ENCODE measurements at regions not wholly inside any gene's neighbourhood (a gene's known extent, or its start where the extent isn't known, plus 50 kb on each side); places are given as distances from the start of the nearest gene placed in this dataset.

GRCh38 chr5:148012801-148013200 is 51.0 kb upstream of the SPINK5 start:
- H3K36me3 Mint-ChIP-seq, result no peaks in the 10 kb centered on the region
- no peaks in the 10 kb centered on the region for H3K27me3 Mint-ChIP-seq
- no peak overlapping the region for H3K4me3 Mint-ChIP-seq
- H3K4me1 Mint-ChIP-seq, result no peaks in the 10 kb centered on the region
- DNase-seq, result no peak
- peaks cover 0 to 5% (median 0%) of the 10 kb centered on the region in 9 donors for H3K9me3 Mint-ChIP-seq
- ATAC-seq, result no peak
- H3K27ac Mint-ChIP-seq, result no peak overlapping the region
- POLR2A ChIA-PET, result no interaction called here

- Mint-ChIP-seq H3K27me3 (peaks cover 0 to 2% (median 0%) of the 10 kb centered on the region in 5 donors), H3K4me3 (no peak overlapping the region), H3K9me3 (peaks cover 0 to 7% (median 2%) of the 10 kb centered on the region in 9 donors), H3K36me3 (no peaks in the 10 kb centered on the region), H3K4me1 (no peaks in the 10 kb centered on the region), H3K27ac (no peak overlapping the region)
- ATAC-seq (no peak), DNase-seq (no peak)
- POLR2A ChIA-PET, result no interaction called here
Observed at GRCh38 chr5:148011398-148012137, 52.2 kb upstream of the SPINK5 start.

GRCh38 chr5:148005788-148006520 is 57.8 kb upstream of the SPINK5 start:
- POLR2A ChIA-PET, result no interaction called here
- Mint-ChIP-seq H3K36me3 (peaks cover 0 to 10% (median 0%) of the 10 kb centered on the region in 3 donors), H3K4me1 (no peaks in the 10 kb centered on the region), H3K9me3 (peaks cover 4 to 28% (median 20%) of the 10 kb centered on the region in 9 donors), H3K27ac (no peak overlapping the region), H3K4me3 (no peak overlapping the region), H3K27me3 (peaks cover 0 to 4% (median 0%) of the 10 kb centered on the region in 5 donors)
- no peak for ATAC-seq
- no peak for DNase-seq

DNA sequence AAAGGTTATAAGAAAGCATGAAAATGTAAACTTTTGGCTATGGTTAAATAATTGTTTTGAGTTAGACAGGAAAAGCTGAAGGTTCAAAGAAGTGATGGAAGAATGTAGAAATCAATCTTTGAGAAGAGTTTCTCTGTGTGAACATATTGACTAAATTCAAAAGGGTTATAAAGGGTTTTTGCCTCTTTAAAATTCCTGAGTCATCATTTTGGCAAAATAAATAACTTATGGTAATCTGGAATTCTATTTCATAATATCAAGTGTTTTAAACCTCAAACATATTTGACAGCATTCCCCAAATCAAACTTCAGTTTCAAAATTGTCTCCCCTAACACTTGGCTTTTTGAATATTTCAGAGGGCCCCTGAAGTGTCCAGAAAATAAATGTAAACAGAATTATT is 60.6 kb upstream of the SPINK5 start:
- H3K4me1 Mint-ChIP-seq, result no peaks in the 10 kb centered on the region
- ATAC-seq (no peak), DNase-seq (no peak)
- H3K4me3 Mint-ChIP-seq, result no peak overlapping the region
- H3K27me3 Mint-ChIP-seq, result peaks cover 0 to 11% (median 0%) of the 10 kb centered on the region in 5 donors
- peaks cover 0 to 17% (median 2%) of the 10 kb centered on the region in 3 donors for H3K36me3 Mint-ChIP-seq
- POLR2A ChIA-PET, result no interaction called here
- H3K9me3 Mint-ChIP-seq, result peaks cover 14 to 55% (median 32%) of the 10 kb centered on the region in 9 donors
- H3K27ac Mint-ChIP-seq, result no peak overlapping the region

- peaks cover 0 to 11% (median 0%) of the 10 kb centered on the region in 5 donors for H3K27me3 Mint-ChIP-seq
- POLR2A ChIA-PET, result no interaction called here
- H3K9me3 Mint-ChIP-seq, result peaks cover 14 to 57% (median 32%) of the 10 kb centered on the region in 9 donors
- H3K27ac Mint-ChIP-seq, result no peak overlapping the region
- ATAC-seq (no peak), DNase-seq (no peak)
- peaks cover 0 to 17% (median 2%) of the 10 kb centered on the region in 3 donors for H3K36me3 Mint-ChIP-seq
- H3K4me3 Mint-ChIP-seq, result no peak overlapping the region
- H3K4me1 Mint-ChIP-seq, result no peaks in the 10 kb centered on the region
Observed at GRCh38 chr5:148002451-148002850, 61.3 kb upstream of the SPINK5 start.

DNA sequence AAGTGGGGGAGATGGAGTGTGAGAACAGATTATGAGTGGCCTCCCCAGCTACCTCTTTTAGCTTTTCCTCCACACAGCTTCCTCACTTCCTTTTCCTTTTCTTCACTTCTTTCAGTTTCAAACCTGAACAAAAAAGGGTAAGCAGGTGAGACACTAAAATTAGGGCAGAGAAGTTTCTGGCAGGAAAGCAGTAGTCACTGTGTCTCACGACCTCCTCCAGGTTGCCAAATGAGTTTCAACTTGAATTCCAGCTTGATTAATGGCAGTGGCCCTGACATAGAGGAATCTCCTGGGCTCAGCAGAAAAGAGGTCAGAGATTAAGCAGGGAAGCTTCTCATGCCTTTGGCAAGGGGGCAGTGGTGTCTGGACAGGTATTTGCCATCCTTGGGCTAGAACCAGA is 63.7 kb upstream of the SPINK5 start:
- Mint-ChIP-seq H3K4me3 (no peak overlapping the region), H3K27me3 (peaks cover 0 to 12% (median 0%) of the 10 kb centered on the region in 5 donors), H3K27ac (no peak overlapping the region), H3K9me3 (peaks cover 14 to 53% (median 32%) of the 10 kb centered on the region in 9 donors), H3K4me1 (no peaks in the 10 kb centered on the region), H3K36me3 (peaks cover 0 to 17% (median 2%) of the 10 kb centered on the region in 3 donors)
- DNase-seq, result no peak
- POLR2A ChIA-PET, result no interaction called here
- no peak for ATAC-seq

- Mint-ChIP-seq H3K36me3 (peaks cover 0 to 17% (median 2%) of the 10 kb centered on the region in 3 donors), H3K4me3 (no peak overlapping the region), H3K27ac (no peak overlapping the region), H3K9me3 (peaks cover 14 to 53% (median 32%) of the 10 kb centered on the region in 9 donors), H3K4me1 (no peaks in the 10 kb centered on the region), H3K27me3 (peaks cover 0 to 12% (median 0%) of the 10 kb centered on the region in 5 donors)
- no peak for ATAC-seq
- DNase-seq, result no peak
- POLR2A ChIA-PET, result no interaction called here
Observed at GRCh38 chr5:147998704-147999103, 65.1 kb upstream of the SPINK5 start.

GRCh38 chr5:147997486-147997885 is 66.3 kb upstream of the SPINK5 start:
- peaks cover 0 to 12% (median 0%) of the 10 kb centered on the region in 5 donors for H3K27me3 Mint-ChIP-seq
- POLR2A ChIA-PET, result no interaction called here
- DNase-seq (no peak), ATAC-seq (no peak)
- peaks cover 8 to 46% (median 26%) of the 10 kb centered on the region in 9 donors for H3K9me3 Mint-ChIP-seq
- no peaks in the 10 kb centered on the region for H3K4me1 Mint-ChIP-seq
- H3K4me3 Mint-ChIP-seq, result no peak overlapping the region
- H3K36me3 Mint-ChIP-seq, result peaks cover 0 to 11% (median 2%) of the 10 kb centered on the region in 3 donors
- no peak overlapping the region for H3K27ac Mint-ChIP-seq

- Mint-ChIP-seq H3K4me3 (no peak overlapping the region), H3K27me3 (peaks cover 0 to 12% (median 2%) of the 10 kb centered on the region in 5 donors), H3K27ac (no peak overlapping the region), H3K4me1 (no peaks in the 10 kb centered on the region), H3K36me3 (peaks cover 0 to 7% (median 2%) of the 10 kb centered on the region in 3 donors), H3K9me3 (peaks cover 7 to 38% (median 18%) of the 10 kb centered on the region in 9 donors)
- ATAC-seq (no peak), DNase-seq (no peak)
- POLR2A ChIA-PET, result no interaction called here
Observed at GRCh38 chr5:147996379-147996778, 67.4 kb upstream of the SPINK5 start.

DNA sequence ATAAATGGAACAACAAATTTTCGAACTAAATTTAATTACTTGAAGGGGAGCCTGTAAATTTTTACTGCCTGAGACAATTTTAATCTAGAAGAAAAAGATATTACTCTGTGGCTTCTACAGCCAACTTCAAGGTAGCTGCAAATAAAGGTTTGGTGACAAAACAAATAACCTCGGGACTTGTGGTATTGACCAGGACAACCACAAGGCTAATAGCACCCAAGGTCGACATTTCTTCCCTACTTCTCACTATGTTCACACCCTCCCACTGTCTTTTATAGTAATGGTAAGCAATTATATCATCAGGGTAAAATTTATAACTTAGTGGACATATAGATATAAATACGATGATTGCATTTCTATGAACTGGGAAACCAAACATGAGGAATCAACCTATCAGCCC is 67.9 kb upstream of the SPINK5 start:
- Mint-ChIP-seq H3K4me3 (no peak overlapping the region), H3K4me1 (no peaks in the 10 kb centered on the region), H3K36me3 (peaks cover 0 to 7% (median 2%) of the 10 kb centered on the region in 3 donors), H3K27ac (no peak overlapping the region), H3K9me3 (peaks cover 10 to 33% (median 17%) of the 10 kb centered on the region in 9 donors), H3K27me3 (peaks cover 0 to 12% (median 2%) of the 10 kb centered on the region in 5 donors)
- POLR2A ChIA-PET, result no interaction called here
- ATAC-seq, result no peak
- no peak for DNase-seq

GRCh38 chr5:147989994-147990393 is 73.8 kb upstream of the SPINK5 start:
- DNase-seq (no peak), ATAC-seq (no peak)
- H3K27ac Mint-ChIP-seq, result no peak overlapping the region
- no peak overlapping the region for H3K4me3 Mint-ChIP-seq
- POLR2A ChIA-PET, result no interaction called here
- H3K9me3 Mint-ChIP-seq, result peaks cover 0 to 4% (median 0%) of the 10 kb centered on the region in 9 donors
- no peaks in the 10 kb centered on the region for H3K36me3 Mint-ChIP-seq
- no peaks in the 10 kb centered on the region for H3K4me1 Mint-ChIP-seq
- peaks cover 0 to 2% (median 1%) of the 10 kb centered on the region in 5 donors for H3K27me3 Mint-ChIP-seq

GRCh38 chr5:147989239-147989638 is 74.5 kb upstream of the SPINK5 start:
- H3K36me3 Mint-ChIP-seq, result no peaks in the 10 kb centered on the region
- no peaks in the 10 kb centered on the region for H3K4me1 Mint-ChIP-seq
- H3K4me3 Mint-ChIP-seq, result no peak overlapping the region
- peaks cover 0 to 5% (median 2%) of the 10 kb centered on the region in 9 donors for H3K9me3 Mint-ChIP-seq
- POLR2A ChIA-PET, result no interaction called here
- H3K27me3 Mint-ChIP-seq, result peaks cover 0 to 4% (median 2%) of the 10 kb centered on the region in 5 donors
- H3K27ac Mint-ChIP-seq, result no peak overlapping the region
- DNase-seq (no peak), ATAC-seq (no peak)

DNA sequence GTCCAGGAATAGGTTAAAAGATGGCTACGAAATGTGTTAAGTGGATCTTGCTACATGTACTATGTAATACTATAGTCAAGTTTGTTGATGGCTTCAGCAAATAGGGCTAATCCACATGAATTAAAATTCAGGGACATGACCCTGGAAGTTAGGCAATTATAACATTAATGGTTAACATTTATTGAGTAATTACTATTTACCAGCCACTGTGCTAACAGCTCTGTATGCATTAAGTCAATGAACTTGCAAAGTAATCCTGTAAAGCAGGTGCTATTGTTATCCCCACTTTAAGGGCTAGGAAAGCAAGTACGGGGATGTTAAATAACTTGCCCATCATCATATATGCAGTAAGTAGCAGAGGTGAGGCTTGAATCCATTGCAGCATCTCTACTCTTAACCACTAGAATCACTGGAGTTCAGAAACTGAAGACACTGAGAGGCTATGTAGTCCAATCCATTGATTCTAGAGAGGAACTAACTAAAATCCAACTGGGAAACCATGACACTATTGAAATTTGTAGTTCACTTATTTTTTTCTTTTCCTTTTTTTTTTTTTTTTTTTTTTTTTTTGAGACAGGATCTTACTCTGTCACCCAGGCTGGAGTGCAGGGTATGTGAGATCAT is 77.5 kb upstream of the SPINK5 start:
- H3K4me3 Mint-ChIP-seq, result no peak overlapping the region
- H3K4me1 Mint-ChIP-seq, result no peaks in the 10 kb centered on the region
- DNase-seq, result no peak
- ATAC-seq, result no peak
- no peaks in the 10 kb centered on the region for H3K36me3 Mint-ChIP-seq
- H3K9me3 Mint-ChIP-seq, result peaks cover 0 to 11% (median under 1%) of the 10 kb centered on the region in 9 donors
- H3K27ac Mint-ChIP-seq, result no peak overlapping the region
- POLR2A ChIA-PET, result no interaction called here
- H3K27me3 Mint-ChIP-seq, result peaks cover 0 to 5% (median 1%) of the 10 kb centered on the region in 5 donors
